ENCODE measurements at regions not wholly inside any gene's neighbourhood (a gene's known extent, or its start where the extent isn't known, plus 50 kb on each side); places are given as distances from the start of the nearest gene placed in this dataset.

DNA sequence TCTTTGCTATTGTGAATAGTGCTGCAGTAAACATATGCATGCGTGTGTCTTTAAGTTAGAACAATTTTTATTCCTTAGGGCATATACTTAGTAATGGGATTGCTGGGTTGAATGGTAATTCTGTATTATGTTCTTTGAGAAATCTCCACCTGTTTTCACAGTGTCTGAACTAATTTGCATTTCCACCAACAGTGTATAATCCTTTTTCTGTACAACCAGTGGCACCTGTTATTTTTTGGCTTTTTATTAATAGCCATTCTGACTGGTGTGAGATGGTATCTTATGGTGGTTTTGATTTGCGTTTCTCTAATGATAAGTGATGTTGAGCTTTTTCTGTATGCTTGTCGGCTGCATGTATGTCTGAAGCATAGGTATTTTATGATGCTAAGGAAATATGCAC, 820.8 kb upstream of the MAP3K7 start:
- no peak for TF ChIP-seq EZH2phosphoT487 (IDR thresholded peaks at IDR 0.05; ENCODE audit: low read depth, severe bottlenecking, unreplicated experiment)
- TF ChIP-seq, protein P1, sequence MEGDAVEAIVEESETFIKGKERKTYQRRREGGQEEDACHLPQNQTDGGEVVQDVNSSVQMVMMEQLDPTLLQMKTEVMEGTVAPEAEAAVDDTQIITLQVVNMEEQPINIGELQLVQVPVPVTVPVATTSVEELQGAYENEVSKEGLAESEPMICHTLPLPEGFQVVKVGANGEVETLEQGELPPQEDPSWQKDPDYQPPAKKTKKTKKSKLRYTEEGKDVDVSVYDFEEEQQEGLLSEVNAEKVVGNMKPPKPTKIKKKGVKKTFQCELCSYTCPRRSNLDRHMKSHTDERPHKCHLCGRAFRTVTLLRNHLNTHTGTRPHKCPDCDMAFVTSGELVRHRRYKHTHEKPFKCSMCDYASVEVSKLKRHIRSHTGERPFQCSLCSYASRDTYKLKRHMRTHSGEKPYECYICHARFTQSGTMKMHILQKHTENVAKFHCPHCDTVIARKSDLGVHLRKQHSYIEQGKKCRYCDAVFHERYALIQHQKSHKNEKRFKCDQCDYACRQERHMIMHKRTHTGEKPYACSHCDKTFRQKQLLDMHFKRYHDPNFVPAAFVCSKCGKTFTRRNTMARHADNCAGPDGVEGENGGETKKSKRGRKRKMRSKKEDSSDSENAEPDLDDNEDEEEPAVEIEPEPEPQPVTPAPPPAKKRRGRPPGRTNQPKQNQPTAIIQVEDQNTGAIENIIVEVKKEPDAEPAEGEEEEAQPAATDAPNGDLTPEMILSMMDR (IDR thresholded peaks at IDR 0.05; ENCODE audit: poor library complexity): no peak

Data from hepatocyte (in vitro differentiated cells).